ENCODE measurements at regions not wholly inside any gene's neighbourhood (a gene's known extent, or its start where the extent isn't known, plus 50 kb on each side); places are given as distances from the start of the nearest gene placed in this dataset.

DNA sequence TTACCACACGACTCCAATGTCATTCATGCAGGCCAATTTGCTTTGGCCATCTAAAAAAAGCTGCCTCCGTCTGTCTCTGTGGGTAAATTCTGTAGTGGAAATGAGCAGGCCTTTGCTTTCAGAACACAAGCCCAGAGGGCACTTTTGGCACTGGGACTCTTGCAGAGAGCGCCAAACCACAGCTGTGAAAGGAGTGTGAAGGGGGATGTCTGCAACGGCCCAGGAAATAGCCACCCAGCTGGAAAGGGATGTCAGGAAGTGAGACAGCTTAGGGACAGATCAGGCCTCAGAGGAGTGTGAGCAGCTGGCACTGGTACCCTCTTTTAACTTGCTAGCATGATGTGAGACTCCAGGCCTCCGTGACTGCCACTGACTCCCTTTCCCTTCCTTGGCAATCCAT, 152.4 kb downstream of the DKK1 start:
- no peak overlapping the region for H3K27ac ChIP-seq
- no peaks in the 10 kb centered on the region for H3K36me3 ChIP-seq (replicated peaks in 1 of 2)
- H3K27me3 ChIP-seq, result no peaks in the 10 kb centered on the region
- H3K9me3 ChIP-seq (replicated peaks in 1 of 3), result no peaks in the 10 kb centered on the region
- TF ChIP-seq CTCF (IDR thresholded peaks at IDR 0.05) (no peak), POLR2A (IDR thresholded peaks at IDR 0.05) (no peak)
- H3K4me3 ChIP-seq, result no peak overlapping the region
- H3K4me1 ChIP-seq (replicated peaks in 1 of 2), result no peaks in the 10 kb centered on the region
- 61 to 77% (median 67%) methylated on average over 5 of the region's 5 CpGs for WGBS, 4 donors
- no peak for DNase-seq
- intact Hi-C loops (cut with DNase I), result no loop called here

DNA sequence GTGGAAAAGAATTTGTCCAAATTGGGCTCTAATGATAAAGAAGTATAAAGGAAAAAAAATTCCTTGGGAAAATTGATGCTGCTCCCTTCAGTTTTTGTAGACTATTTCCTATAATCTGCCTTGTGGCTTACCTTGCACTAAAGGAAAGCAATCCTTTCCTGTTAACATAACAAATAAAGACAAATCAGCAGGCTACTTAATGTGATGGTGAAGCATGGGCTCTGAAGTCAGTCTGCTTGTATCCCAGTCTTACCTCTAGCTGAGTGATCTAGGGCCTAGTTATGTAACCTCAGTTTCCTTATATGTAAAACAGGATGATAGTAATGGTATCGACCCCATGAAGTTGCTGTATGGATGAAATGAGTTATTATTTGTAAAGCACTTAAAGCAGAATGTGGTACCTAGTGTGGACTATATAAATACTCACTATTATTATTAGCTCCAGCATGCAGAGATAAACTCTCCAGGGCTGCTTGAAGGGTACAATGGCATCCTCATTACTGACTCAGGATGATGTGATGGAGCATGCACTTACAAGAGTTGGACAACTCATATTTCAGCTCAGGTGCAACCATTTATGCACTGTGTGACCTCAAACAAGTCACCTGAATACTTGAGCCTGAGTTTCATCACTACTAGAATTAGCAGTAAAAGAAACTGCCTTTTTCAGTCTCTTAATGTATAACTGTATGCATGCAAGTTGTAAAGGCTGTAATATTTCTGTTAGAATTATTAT, 156.1 kb downstream of the DKK1 start:
- Histone ChIP-seq H3K4me1 (replicated peaks in 1 of 2) (no peaks in the 10 kb centered on the region), H3K9me3 (replicated peaks in 1 of 3) (no peaks in the 10 kb centered on the region), H3K36me3 (replicated peaks in 1 of 2) (no peaks in the 10 kb centered on the region), H3K4me3 (no peak overlapping the region), H3K27me3 (no peaks in the 10 kb centered on the region), H3K27ac (no peak overlapping the region)
- 67 to 96% (median 84%) methylated on average over 1 of the region's 1 CpG for WGBS, 4 donors
- no peak for TF ChIP-seq POLR2A (IDR thresholded peaks at IDR 0.05)
- TF ChIP-seq CTCF (IDR thresholded peaks at IDR 0.05), result no peak
- no peak for DNase-seq
- intact Hi-C loops (cut with DNase I), result no loop called here

GRCh38 chr10:52472406-52473146, 158.5 kb downstream of the DKK1 start:
- no peaks in the 10 kb centered on the region for H3K4me1 ChIP-seq (replicated peaks in 1 of 2)
- no peaks in the 10 kb centered on the region for H3K36me3 ChIP-seq (replicated peaks in 1 of 2)
- no peaks in the 10 kb centered on the region for H3K9me3 ChIP-seq (replicated peaks in 1 of 3)
- DNase-seq, result no peak
- H3K4me3 ChIP-seq, result no peak overlapping the region
- no peak for TF ChIP-seq CTCF (IDR thresholded peaks at IDR 0.05)
- TF ChIP-seq POLR2A (IDR thresholded peaks at IDR 0.05), result no peak
- intact Hi-C loops (cut with DNase I), result no loop called here
- 72 to 78% (median 75%) methylated on average over 5 of the region's 5 CpGs for WGBS, 4 donors
- no peaks in the 10 kb centered on the region for H3K27me3 ChIP-seq
- no peak overlapping the region for H3K27ac ChIP-seq

DNA sequence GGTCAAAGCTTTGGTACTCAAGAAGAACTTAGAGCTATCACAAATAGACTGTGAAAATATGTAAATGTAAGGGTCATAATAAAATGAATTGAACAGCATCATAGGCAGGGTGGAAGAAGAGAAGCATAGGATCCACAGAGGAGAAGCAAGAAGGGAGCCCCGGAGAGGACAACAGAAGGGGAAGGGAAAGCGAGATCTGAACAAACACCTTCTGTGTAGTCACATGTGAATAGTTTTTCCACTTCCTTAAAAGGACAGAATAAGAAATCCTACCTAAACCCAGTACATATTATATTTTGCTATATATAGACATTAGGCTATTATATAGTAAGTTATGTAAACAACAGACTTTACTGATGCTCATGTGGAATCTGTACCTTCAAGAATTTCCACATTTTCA, 160.2 kb downstream of the DKK1 start:
- Histone ChIP-seq H3K36me3 (replicated peaks in 1 of 2) (no peaks in the 10 kb centered on the region), H3K4me3 (no peak overlapping the region), H3K27ac (no peak overlapping the region), H3K9me3 (replicated peaks in 1 of 3) (no peaks in the 10 kb centered on the region), H3K27me3 (no peaks in the 10 kb centered on the region), H3K4me1 (replicated peaks in 1 of 2) (no peaks in the 10 kb centered on the region)
- WGBS, 4 donors, result 70 to 89% (median 80%) methylated on average over 2 of the region's 2 CpGs
- intact Hi-C loops (cut with DNase I), result no loop called here
- DNase-seq, result no peak
- TF ChIP-seq CTCF (IDR thresholded peaks at IDR 0.05) (no peak), POLR2A (IDR thresholded peaks at IDR 0.05) (no peak)

Measured in adrenal gland (tissue), 9 donors.